Skeletal muscle satellite cell (primary cell): ENCODE measurements at regions not wholly inside any gene's neighbourhood (a gene's known extent, or its start where the extent isn't known, plus 50 kb on each side); places are given as distances from the start of the nearest gene placed in this dataset.

Source experiments
- H3K27me3 ChIP-seq: 2 replicates; pipeline ENCODE4 v1.7.0; 2013; ENCODE audit warnings: low read length; ENCODE audit not compliant: control insufficient read depth, insufficient read depth
- H3K36me3 ChIP-seq: 2 replicates; pipeline ENCODE4 v1.7.0; 2013; ENCODE audit warnings: mild to moderate bottlenecking, control low read depth, low read length; ENCODE audit not compliant: insufficient read depth
- H3K4me1 ChIP-seq: 2 replicates; pipeline ENCODE4 v1.7.0; 2013; ENCODE audit warnings: low read length; ENCODE audit not compliant: control insufficient read depth, insufficient read depth
- H3K4me2 ChIP-seq: 2 replicates; pipeline ENCODE4 v1.7.0; 2013; ENCODE audit warnings: mild to moderate bottlenecking, low read length
- H3K4me3 ChIP-seq: 2 replicates; pipeline ENCODE4 v1.7.0; 2013; ENCODE audit warnings: low read length
- H3K9ac ChIP-seq: 2 replicates; pipeline ENCODE4 v1.7.0; 2013; ENCODE audit warnings: mild to moderate bottlenecking, low read depth, low read length, moderate library complexity
- H3K9me3 ChIP-seq: replicated peaks from 2 replicates; pipeline ENCODE4 v1.7.0; 2013; ENCODE audit warnings: mild to moderate bottlenecking, control low read depth, low read length

DNA sequence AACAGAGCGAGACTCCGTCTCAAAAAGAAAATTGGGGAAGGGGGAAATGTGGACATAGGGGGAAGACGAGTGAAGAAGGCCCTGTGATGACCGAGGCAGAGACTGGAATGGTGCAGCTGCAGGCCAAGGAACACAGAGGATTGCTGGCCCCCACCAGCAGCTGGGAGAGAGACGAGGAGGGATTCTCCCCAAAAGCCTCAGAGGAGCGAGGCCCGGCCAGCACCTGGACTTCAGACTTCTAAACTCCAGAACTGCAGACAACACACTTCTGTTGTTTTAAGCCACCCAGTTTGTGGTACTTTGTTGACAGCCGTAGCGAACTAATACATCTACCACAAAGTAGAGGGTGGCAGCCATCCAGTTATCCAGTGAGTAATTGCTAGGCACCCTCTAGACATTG is 124.6 kb downstream of the ATPSCKMT start:
- H3K27me3 ChIP-seq: no peaks in the 10 kb centered on the region
- H3K36me3 ChIP-seq: no peaks in the 10 kb centered on the region
- H3K4me3 ChIP-seq: no peak overlapping the region
- H3K4me2 ChIP-seq: no peak overlapping the region
- no peaks in the 10 kb centered on the region for H3K9me3 ChIP-seq
- H3K4me1 ChIP-seq: no peaks in the 10 kb centered on the region
- no peak overlapping the region for H3K9ac ChIP-seq

DNA sequence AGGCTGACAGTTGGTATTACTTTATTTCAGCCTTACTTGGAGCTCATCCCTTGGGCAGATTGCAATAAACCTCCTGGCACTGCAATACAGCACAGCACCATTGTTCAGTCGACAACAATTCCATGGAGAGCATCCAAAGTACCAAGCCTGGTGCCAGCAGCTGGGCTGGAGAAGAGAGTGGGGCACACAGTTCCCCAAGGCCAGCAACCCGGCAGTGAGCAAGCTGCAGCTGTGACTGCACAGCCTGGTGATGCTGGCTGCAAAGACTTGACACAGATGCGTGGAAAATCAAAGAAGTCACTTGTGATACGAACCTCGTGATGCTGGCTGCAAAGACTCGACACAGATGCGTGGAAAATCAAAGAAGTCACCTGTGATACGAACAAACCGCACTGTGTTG is 125.4 kb downstream of the ATPSCKMT start:
- Histone ChIP-seq H3K27me3 (no peaks in the 10 kb centered on the region), H3K4me3 (no peak overlapping the region), H3K4me1 (no peaks in the 10 kb centered on the region), H3K9me3 (no peaks in the 10 kb centered on the region), H3K9ac (no peak overlapping the region), H3K4me2 (no peak overlapping the region), H3K36me3 (no peaks in the 10 kb centered on the region)

DNA sequence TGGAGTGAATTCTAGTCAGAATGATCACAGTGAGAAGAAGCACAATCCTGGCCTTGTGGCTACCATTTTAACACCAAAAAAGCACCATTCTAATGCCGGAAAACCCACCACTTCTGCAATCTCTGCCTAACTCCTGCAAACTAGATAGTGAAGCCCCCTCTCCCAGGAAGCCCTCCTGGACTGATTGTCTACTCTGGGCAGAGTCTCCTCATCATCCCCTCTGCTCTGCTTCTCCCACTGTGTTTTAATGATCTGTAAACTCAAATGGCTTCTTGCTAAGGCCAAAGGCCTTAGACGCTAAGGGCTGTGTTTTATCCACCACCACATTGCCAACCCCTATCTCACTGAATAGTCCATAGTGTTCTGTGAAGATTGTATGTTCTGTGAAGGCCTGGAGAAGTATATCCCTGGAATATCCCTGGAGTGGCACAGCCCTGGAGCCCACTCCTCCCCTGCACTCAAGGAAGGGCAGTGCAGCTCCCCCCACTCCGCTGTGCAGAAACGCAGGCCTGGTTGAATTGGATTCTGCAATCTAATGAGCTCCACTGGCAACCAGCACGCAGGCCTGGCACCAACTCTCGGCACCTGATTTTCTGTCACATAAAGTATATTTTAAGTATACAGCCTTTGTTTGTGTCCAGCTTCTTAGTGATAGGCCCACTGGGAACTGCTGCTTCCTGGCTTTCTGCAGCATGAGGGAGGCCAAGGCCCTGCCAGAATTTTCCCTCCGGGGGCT is 126.3 kb downstream of the ATPSCKMT start:
- Histone ChIP-seq H3K36me3 (no peaks in the 10 kb centered on the region), H3K4me3 (no peak overlapping the region), H3K4me2 (no peak overlapping the region), H3K27me3 (no peaks in the 10 kb centered on the region), H3K9me3 (no peaks in the 10 kb centered on the region), H3K9ac (no peak overlapping the region), H3K4me1 (no peaks in the 10 kb centered on the region)

DNA sequence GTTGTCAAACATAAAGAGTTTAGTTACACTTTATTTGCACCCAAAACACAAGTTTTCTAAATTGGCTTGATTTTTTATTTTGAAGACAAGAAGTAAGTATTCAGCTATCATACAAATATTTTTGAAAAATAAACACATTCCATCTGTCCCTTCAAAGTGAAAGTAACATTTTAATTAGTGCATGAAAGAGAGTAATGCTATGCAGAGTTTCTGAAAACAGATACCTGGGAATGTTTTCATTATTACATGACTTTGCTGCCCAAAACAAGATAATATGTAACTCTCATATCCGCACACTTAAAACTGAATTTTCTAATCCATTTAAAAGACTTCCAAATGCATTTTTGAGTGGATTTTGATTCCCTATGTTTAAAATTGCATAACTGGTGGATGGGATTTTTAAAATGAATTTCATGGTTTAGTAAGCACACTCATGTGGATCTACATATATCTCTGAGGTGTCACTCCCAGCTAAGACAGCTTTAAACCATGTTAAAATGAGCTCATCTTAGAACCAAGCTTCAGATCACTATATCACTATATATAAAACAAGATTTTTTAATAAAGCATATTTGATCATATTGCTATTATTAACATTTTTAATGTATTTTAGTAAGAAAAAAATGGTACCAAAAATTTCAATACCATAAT is 127.5 kb downstream of the ATPSCKMT start:
- Histone ChIP-seq H3K36me3 (no peaks in the 10 kb centered on the region), H3K27me3 (peaks cover 1% of the 10 kb centered on the region), H3K4me1 (no peaks in the 10 kb centered on the region), H3K4me2 (no peak overlapping the region), H3K4me3 (no peak overlapping the region), H3K9me3 (no peaks in the 10 kb centered on the region), H3K9ac (no peak overlapping the region)

DNA sequence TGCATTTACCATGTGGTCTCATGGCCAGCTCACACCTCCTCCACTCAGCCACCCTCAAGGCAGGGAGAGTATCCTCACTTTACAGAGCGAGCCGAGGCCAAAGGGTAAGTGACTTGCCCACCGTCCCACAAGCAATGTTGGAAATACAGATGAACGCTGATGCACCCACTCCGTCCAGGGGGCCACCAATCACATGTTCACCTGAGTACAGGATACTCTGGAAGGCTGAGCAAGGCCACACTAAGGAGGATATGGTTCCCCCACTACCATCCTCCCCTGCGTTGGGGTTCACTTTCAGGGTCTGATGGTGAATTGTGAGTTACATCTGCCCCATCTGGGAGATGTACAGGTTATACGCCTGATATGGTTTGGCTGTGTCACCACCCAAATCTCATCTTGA is 128.8 kb downstream of the ATPSCKMT start:
- H3K9ac ChIP-seq: no peak overlapping the region
- H3K4me2 ChIP-seq: no peak overlapping the region
- H3K9me3 ChIP-seq: no peaks in the 10 kb centered on the region
- H3K4me1 ChIP-seq: no peaks in the 10 kb centered on the region
- peaks cover 4% of the 10 kb centered on the region for H3K27me3 ChIP-seq
- H3K36me3 ChIP-seq: no peaks in the 10 kb centered on the region
- H3K4me3 ChIP-seq: no peak overlapping the region

DNA sequence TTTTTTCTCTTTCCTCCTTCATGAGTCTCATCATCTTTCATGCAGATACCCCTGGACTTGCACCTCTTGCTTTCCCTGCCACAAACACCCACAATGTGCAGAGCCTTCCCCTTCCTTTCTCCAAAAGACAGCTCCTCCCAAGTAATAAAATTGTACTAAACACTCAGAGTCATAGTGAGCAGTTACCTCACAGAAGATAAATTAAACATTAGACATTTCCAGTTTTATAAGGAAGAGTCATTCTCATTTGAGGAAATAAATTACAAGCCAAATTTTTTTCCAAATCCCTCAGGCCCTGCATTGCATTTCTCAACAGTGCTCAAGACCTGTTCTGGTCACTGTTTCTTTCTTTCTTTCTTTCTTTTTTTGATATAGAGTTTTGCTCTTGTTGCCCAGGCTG is 131.5 kb downstream of the ATPSCKMT start:
- no peak overlapping the region for H3K9ac ChIP-seq
- H3K4me1 ChIP-seq: no peaks in the 10 kb centered on the region
- no peaks in the 10 kb centered on the region for H3K9me3 ChIP-seq
- peaks cover 6% of the 10 kb centered on the region for H3K27me3 ChIP-seq
- no peaks in the 10 kb centered on the region for H3K36me3 ChIP-seq
- no peak overlapping the region for H3K4me2 ChIP-seq
- H3K4me3 ChIP-seq: no peak overlapping the region

DNA sequence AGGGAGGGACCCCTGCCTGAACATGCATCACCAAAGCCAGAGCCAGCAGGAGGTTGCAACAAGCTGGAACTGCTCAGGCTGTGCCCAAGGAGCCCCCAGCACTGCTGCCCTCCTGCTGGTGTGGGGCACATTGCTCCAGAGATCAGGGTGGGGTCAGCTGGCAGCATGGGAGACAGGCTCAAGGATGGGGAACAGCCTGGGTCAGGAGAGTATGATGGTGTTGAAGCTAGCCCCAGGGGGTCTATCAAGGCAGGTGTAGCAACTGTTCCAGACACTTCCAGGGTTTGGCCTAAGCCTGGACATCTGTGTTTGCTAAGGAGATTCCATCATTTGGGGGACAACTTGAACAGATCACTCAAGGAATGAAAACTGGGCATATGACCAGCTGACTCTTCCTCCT is 133.1 kb downstream of the ATPSCKMT start:
- H3K27me3 ChIP-seq: peaks cover 6% of the 10 kb centered on the region
- no peak overlapping the region for H3K9ac ChIP-seq
- no peaks in the 10 kb centered on the region for H3K4me1 ChIP-seq
- H3K4me2 ChIP-seq: no peak overlapping the region
- H3K36me3 ChIP-seq: no peaks in the 10 kb centered on the region
- no peaks in the 10 kb centered on the region for H3K9me3 ChIP-seq
- no peak overlapping the region for H3K4me3 ChIP-seq

DNA sequence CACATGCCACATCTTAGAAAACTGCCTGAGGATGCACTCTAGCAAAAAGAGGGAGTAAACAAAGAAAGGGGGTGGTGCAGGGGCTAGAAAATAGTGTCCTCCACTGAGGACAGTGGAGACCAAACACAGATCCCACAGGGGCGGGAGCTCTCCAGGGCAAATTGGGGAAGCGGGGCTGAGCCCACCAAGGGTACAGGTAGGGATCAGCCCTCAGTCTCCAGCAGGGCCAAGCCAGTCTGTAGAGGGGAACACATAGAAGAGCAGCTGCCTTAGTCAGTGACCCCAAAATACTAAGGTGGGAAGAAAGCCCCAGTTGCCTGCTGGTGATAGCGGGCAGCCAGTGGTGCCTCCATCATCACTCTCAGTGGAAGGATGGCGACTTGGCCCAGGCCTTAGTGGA is 134.0 kb downstream of the ATPSCKMT start:
- Histone ChIP-seq H3K36me3 (no peaks in the 10 kb centered on the region), H3K9me3 (no peaks in the 10 kb centered on the region), H3K4me2 (no peak overlapping the region), H3K9ac (no peak overlapping the region), H3K27me3 (peaks cover 6% of the 10 kb centered on the region), H3K4me3 (no peak overlapping the region), H3K4me1 (no peaks in the 10 kb centered on the region)

DNA sequence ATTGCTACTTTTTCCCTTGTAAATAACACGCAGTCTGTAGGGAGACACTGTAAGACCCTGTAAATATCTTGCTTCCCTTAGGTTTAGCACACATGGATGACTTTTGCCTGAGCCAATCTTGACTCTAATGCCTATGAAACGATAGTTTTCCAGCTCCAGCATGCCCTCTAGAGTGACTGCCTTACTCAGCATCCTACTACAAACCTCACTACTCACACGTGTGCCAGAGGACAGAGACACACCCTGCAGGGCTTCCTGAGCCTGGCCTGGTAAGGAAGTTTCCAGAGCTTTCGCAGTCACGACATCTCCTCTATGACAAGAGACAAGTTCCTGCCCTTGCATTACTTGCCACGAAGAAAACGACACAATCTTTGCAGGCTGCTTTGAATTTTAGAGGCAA is 138.1 kb downstream of the ATPSCKMT start:
- H3K27me3 ChIP-seq: peaks cover 7% of the 10 kb centered on the region
- no peaks in the 10 kb centered on the region for H3K4me1 ChIP-seq
- no peaks in the 10 kb centered on the region for H3K9me3 ChIP-seq
- H3K36me3 ChIP-seq: no peaks in the 10 kb centered on the region
- H3K4me3 ChIP-seq: no peak overlapping the region
- no peak overlapping the region for H3K4me2 ChIP-seq
- H3K9ac ChIP-seq: no peak overlapping the region

DNA sequence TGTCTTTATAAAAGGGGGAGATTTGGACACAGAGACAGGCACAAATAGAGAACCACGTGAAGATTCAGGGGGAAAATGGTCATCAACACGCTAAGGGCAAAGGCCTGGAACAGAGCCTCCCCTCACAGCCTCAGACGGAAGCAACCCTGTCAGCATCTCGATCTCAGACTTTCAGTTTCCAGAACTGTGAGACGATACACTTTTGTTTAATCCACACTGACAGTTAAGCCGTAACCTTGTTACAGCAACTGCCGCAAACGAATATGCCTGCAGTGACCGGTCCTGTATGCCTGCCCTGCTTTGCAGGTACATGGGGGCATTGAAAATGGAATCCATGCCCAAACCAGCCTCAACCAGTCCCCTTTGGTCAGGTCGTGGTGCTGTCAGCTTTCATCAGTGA is 139.5 kb downstream of the ATPSCKMT start:
- Histone ChIP-seq H3K4me2 (no peak overlapping the region), H3K36me3 (no peaks in the 10 kb centered on the region), H3K4me3 (no peak overlapping the region), H3K9me3 (no peaks in the 10 kb centered on the region), H3K4me1 (no peaks in the 10 kb centered on the region), H3K27me3 (peaks cover 7% of the 10 kb centered on the region), H3K9ac (no peak overlapping the region)

DNA sequence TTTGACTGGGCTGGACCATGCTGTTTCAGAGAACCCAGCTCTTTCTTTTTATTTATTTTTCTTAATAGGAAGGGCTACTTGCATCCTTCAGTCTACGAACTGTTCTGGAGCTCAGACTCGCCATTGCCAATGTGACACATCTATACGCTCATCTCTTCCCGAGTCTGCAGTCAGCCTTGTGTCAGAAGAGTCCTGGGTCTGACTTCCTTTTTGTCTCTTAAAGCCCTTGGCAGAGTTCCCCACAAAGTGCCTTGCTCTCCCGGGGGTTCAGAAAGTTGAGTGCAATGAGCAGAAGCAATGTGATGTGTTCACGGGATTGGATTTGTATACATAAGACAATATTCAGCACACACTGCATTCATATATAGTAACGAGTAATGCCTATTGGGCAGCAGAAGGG is 140.4 kb downstream of the ATPSCKMT start:
- Histone ChIP-seq H3K36me3 (no peaks in the 10 kb centered on the region), H3K4me2 (no peak overlapping the region), H3K9ac (no peak overlapping the region), H3K9me3 (no peaks in the 10 kb centered on the region), H3K4me3 (no peak overlapping the region), H3K27me3 (peaks cover 5% of the 10 kb centered on the region), H3K4me1 (no peaks in the 10 kb centered on the region)

DNA sequence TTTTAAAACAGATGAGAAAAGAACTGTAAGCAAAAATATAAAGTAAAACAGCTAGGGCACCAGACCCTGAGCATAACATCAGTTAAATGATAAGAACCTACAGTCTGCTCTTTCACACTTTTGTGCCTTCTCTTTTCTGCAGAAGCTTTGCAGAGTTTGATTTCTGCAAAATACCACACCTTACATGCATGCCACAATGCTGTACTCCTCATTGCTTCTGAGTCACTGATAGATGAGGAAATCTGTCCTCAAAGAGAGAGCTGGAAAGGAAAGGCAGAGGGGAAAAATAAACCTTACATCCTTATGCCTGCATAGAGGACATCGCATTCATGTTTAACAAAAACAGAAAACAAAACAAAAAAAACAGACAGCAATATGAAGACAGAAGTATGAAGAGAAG is 142.9 kb downstream of the ATPSCKMT start:
- Histone ChIP-seq H3K9me3 (no peaks in the 10 kb centered on the region), H3K4me3 (no peak overlapping the region), H3K9ac (no peak overlapping the region), H3K36me3 (no peaks in the 10 kb centered on the region), H3K27me3 (peaks cover 5% of the 10 kb centered on the region), H3K4me2 (no peak overlapping the region), H3K4me1 (no peaks in the 10 kb centered on the region)
